H1 (cell line): ENCODE measurements at regions not wholly inside any gene's neighbourhood (a gene's known extent, or its start where the extent isn't known, plus 50 kb on each side); places are given as distances from the start of the nearest gene placed in this dataset.

ENCODE experiments used
- CTCF ChIA-PET: fragments of 300-600 bp; sonication (Branson Sonifier 250); formaldehyde crosslinking; loops from one replicate; lab custom pipeline; 2021; ENCODE audit not compliant: partially characterized antibody; lab: Charles Lee
- POLR2A ChIA-PET: fragments of 300-600 bp; sonication (Branson Sonifier 250); formaldehyde crosslinking; loops from one replicate; lab custom pipeline; 2021; ENCODE audit warnings: inconsistent platforms; ENCODE audit not compliant: partially characterized antibody; lab: Charles Lee
- DNase-seq, 2 experiments: peaks; one replicate each; pipeline versions ENCODE4 v3.0.0 to v3.0.0-alpha.2; 2010 to 2022; ENCODE audit warnings: low spot score in 2 of 2, low read depth in 1 of 2, mixed read lengths in 1 of 2
- FAIRE-seq: peaks from 2 replicates; lab custom pipeline; 2011; peaks lifted over from hg19 to GRCh38; lab: Jason Lieb, UNC
- H2AFZ ChIP-seq: 2 replicates; pipeline ENCODE4 v1.8.1; 2012; ENCODE audit warnings: low read length, inconsistent platforms
- H2AK5ac ChIP-seq: 2 replicates; pipeline ENCODE4 v1.6.1; 2013; ENCODE audit warnings: low read depth, low read length
- H2BK120ac ChIP-seq: replicated peaks from 2 replicates; pipeline ENCODE3; 2013; ENCODE audit warnings: low read depth, low read length, inconsistent platforms
- H2BK12ac ChIP-seq: 2 replicates; pipeline ENCODE4 v1.6.1; 2013; ENCODE audit warnings: low read depth, low read length
- H2BK15ac ChIP-seq: 2 replicates; pipeline ENCODE4 v1.6.1; 2013; ENCODE audit warnings: low read length
- H2BK20ac ChIP-seq: 2 replicates; pipeline ENCODE4 v1.6.1; 2013; ENCODE audit warnings: low read length
- H2BK5ac ChIP-seq: 2 replicates; pipeline ENCODE4 v1.6.1; 2013; ENCODE audit warnings: low read depth, low read length
- H3K14ac ChIP-seq: 2 replicates; pipeline ENCODE4 v1.6.1; 2013; ENCODE audit warnings: inconsistent platforms; ENCODE audit not compliant: insufficient read length
- H3K18ac ChIP-seq: 2 replicates; pipeline ENCODE4 v1.6.1; 2013; ENCODE audit warnings: low read length; ENCODE audit errors: extremely low read depth
- H3K23ac ChIP-seq: 2 replicates; pipeline ENCODE4 v1.6.1; 2013; ENCODE audit warnings: inconsistent platforms; ENCODE audit not compliant: insufficient read length
- H3K23me2 ChIP-seq: 2 replicates; pipeline ENCODE4 v1.6.1; 2013; ENCODE audit warnings: low read depth, low read length
- H3K27ac ChIP-seq: 2 replicates; pipeline ENCODE4 v1.6.1; 2011; ENCODE audit warnings: low read depth, low read length, inconsistent platforms
- H3K27me3 ChIP-seq, 4 experiments: replicated peaks in 1 of 4; 1 replicate in 1 of 4; 2 replicates in 3 of 4; pipeline versions ENCODE4 v1.6.1 to v1.8.1; 2011 to 2013; ENCODE audit warnings: low read length in 3 of 4, mild to moderate bottlenecking in 3 of 4, inconsistent platforms in 2 of 4, mixed read lengths in 2 of 4, moderate library complexity in 1 of 4; ENCODE audit not compliant: control insufficient read depth in 3 of 4, insufficient read depth in 3 of 4; ENCODE audit errors: extremely low read depth in 1 of 4
- H3K36me3 ChIP-seq, 4 experiments: 2 replicates each; pipeline versions ENCODE4 v1.6.1 to v1.8.1; 2011 to 2013; ENCODE audit warnings: mild to moderate bottlenecking in 4 of 4, low read length in 3 of 4, moderate library complexity in 2 of 4, control low read depth in 1 of 4, inconsistent platforms in 1 of 4; ENCODE audit not compliant: insufficient read depth in 4 of 4, control insufficient read depth in 2 of 4
- H3K4ac ChIP-seq: replicated peaks from 2 replicates; pipeline ENCODE3; 2013; ENCODE audit warnings: low read length, low read depth, mixed read lengths, inconsistent platforms; ENCODE audit not compliant: insufficient read length
- H3K4me1 ChIP-seq, 4 experiments: replicated peaks in 1 of 4; 1 replicate in 1 of 4; 2 replicates in 3 of 4; pipeline versions ENCODE4 v1.6.1 to v1.8.1; 2011 to 2013; ENCODE audit warnings: low read length in 3 of 4, inconsistent platforms in 2 of 4, mixed read lengths in 1 of 4; ENCODE audit not compliant: insufficient read depth in 4 of 4, control insufficient read depth in 3 of 4
- H3K4me2 ChIP-seq, 2 experiments: 2 replicates each; pipeline versions ENCODE4 v1.6.1 to v1.8.1; 2011 to 2013; ENCODE audit warnings: low read depth in 2 of 2, low read length in 2 of 2, control low read depth in 1 of 2, inconsistent platforms in 1 of 2, mild to moderate bottlenecking in 1 of 2; ENCODE audit not compliant: insufficient read depth in 1 of 2
- H3K4me3 ChIP-seq, 4 experiments: fragments of 200-600, 300-600 bp in 1 of 4; sonication (generic), shearing (Covaris generic), sonication (Bioruptor Twin) in 1 of 4; 2 replicates each; pipeline versions ENCODE4 v1.5.1 to v1.8.1; 2011 to 2016; ENCODE audit warnings: low read length in 4 of 4, low read depth in 3 of 4, control low read depth in 2 of 4, inconsistent platforms in 2 of 4, mild to moderate bottlenecking in 2 of 4, mixed read lengths in 1 of 4, moderate library complexity in 1 of 4; ENCODE audit not compliant: insufficient read depth in 2 of 4; ENCODE audit errors: extremely low read depth in 1 of 4
- H3K56ac ChIP-seq: replicated peaks from 2 replicates; pipeline ENCODE3; 2013; ENCODE audit warnings: low read depth, mild to moderate bottlenecking, mixed read lengths, low read length, inconsistent platforms; ENCODE audit not compliant: insufficient read length
- H3K79me1 ChIP-seq: 2 replicates; pipeline ENCODE4 v1.6.1; 2013; ENCODE audit warnings: low read depth, low read length, control low read depth
- H3K79me2 ChIP-seq, 2 experiments: 2 replicates each; pipeline versions ENCODE4 v1.6.1 to v1.8.1; 2012 to 2013; ENCODE audit warnings: low read length in 2 of 2, mild to moderate bottlenecking in 2 of 2, inconsistent platforms in 1 of 2; ENCODE audit not compliant: insufficient read depth in 2 of 2, control insufficient read depth in 1 of 2
- H3K9ac ChIP-seq, 4 experiments: replicated peaks in 1 of 4; 1 replicate in 1 of 4; 2 replicates in 3 of 4; pipeline versions ENCODE4 v1.6.1 to v1.8.1; 2011 to 2013; ENCODE audit warnings: low read depth in 3 of 4, low read length in 3 of 4, control low read depth in 2 of 4, mild to moderate bottlenecking in 2 of 4, moderate library complexity in 2 of 4, inconsistent platforms in 1 of 4; ENCODE audit errors: extremely low read depth in 1 of 4
- H3K9me3 ChIP-seq, 2 experiments: 2 replicates each; pipeline versions ENCODE4 v1.6.1 to v1.8.1; 2012 to 2013; ENCODE audit warnings: mild to moderate bottlenecking in 2 of 2, moderate library complexity in 2 of 2, control low read depth in 1 of 2, inconsistent platforms in 1 of 2, low read depth in 1 of 2, low read length in 1 of 2, mixed read lengths in 1 of 2; ENCODE audit not compliant: insufficient read depth in 2 of 2
- H4K20me1 ChIP-seq, 2 experiments: replicated peaks in 1 of 2; 2 replicates each; pipeline versions ENCODE3 to v1.8.1; 2011 to 2013; ENCODE audit warnings: inconsistent platforms in 2 of 2, low read length in 2 of 2, mild to moderate bottlenecking in 1 of 2; ENCODE audit not compliant: insufficient read depth in 2 of 2, control insufficient read depth in 1 of 2
- H4K5ac ChIP-seq: 2 replicates; pipeline ENCODE4 v1.6.1; 2013; ENCODE audit warnings: low read length, low read depth, mixed read lengths, inconsistent platforms; ENCODE audit not compliant: insufficient read length
- H4K8ac ChIP-seq: 2 replicates; pipeline ENCODE4 v1.8.0; 2013; ENCODE audit warnings: mild to moderate bottlenecking, moderate library complexity, low read length, inconsistent platforms; ENCODE audit not compliant: insufficient read depth; ENCODE audit errors: extremely low read depth
- H4K91ac ChIP-seq: replicated peaks from 2 replicates; pipeline ENCODE3; 2013; ENCODE audit warnings: low read length, mixed read lengths, inconsistent platforms; ENCODE audit not compliant: insufficient read length
- ATF3 ChIP-seq: IDR thresholded peaks from 2 replicates; pipeline ENCODE4 v1.6.1; 2011; ENCODE audit warnings: low read depth, mild to moderate bottlenecking, low read length; ENCODE audit not compliant: insufficient read depth
- BRCA1 ChIP-seq: IDR thresholded peaks from 2 replicates; pipeline ENCODE4 v1.6.1; 2012; ENCODE audit warnings: low read depth, low read length, improper control_type of control experiment
- CTCF ChIP-seq, 3 experiments: IDR thresholded peaks; 1 replicate in 2 of 3; 2 replicates in 1 of 3; pipeline versions ENCODE4 v1.5.1 to v1.6.1; 2011; ENCODE audit warnings: low read length in 3 of 3, mild to moderate bottlenecking in 3 of 3, inconsistent platforms in 2 of 3, low read depth in 1 of 3, moderate library complexity in 1 of 3; ENCODE audit not compliant: insufficient read depth in 1 of 3; ENCODE audit errors: control extremely low read depth in 1 of 3
- RAD21 ChIP-seq, 2 experiments: IDR thresholded peaks in 1 of 2; conservative IDR thresholded peaks in 1 of 2; 2 replicates each; pipeline ENCODE4 v1.6.1; 2011; ENCODE audit warnings: low read depth in 2 of 2, low read length in 2 of 2, improper control_type of control experiment in 1 of 2, inconsistent platforms in 1 of 2, mild to moderate bottlenecking in 1 of 2, moderate library complexity in 1 of 2
- SIN3A ChIP-seq, 2 experiments: IDR thresholded peaks in 1 of 2; conservative IDR thresholded peaks in 1 of 2; 2 replicates each; pipeline ENCODE4 v1.6.1; 2011 to 2012; ENCODE audit warnings: low read length in 2 of 2, improper control_type of control experiment in 1 of 2, low read depth in 1 of 2, mild to moderate bottlenecking in 1 of 2
- WGBS, 2 experiments: shearing (Covaris generic) in 1 of 2; methylation state at CpG; one replicate each; pipeline versions ENCODE4 v1.1.6 to v1.1.7; 2013 to 2015; ENCODE audit warnings: low lambda C conversion rate in 2 of 2, mixed read lengths in 2 of 2, inconsistent platforms in 1 of 2, low coverage in 1 of 2, missing lambda C conversion rate in 1 of 2; ENCODE audit not compliant: insufficient replicate concordance in 2 of 2, insufficient coverage in 1 of 2, insufficient read length in 1 of 2; ENCODE audit errors: extremely low coverage in 1 of 2, missing lambda C conversion rate in 1 of 2; 5-methylcytosine and 5-hydroxymethylcytosine counted together

GRCh38 chr3:65060904-65061303, 373.1 kb upstream of the ADAMTS9 start:
- H2BK20ac ChIP-seq = no peak overlapping the region
- no peak overlapping the region for H4K91ac ChIP-seq
- DNase-seq (no peak), FAIRE-seq (no peak)
- 0 out of 2 replicates have a peak overlapping the region, but pooled peaks have one; percentile 60 for H2BK12ac ChIP-seq
- H3K9me3 ChIP-seq = no peaks in the 10 kb centered on the region
- 67% methylated on average over 2 of the region's 2 CpGs; no CpG with 5 or more reads in 1 of the 2 experiments for WGBS, 2 experiments
- H3K4me1 ChIP-seq = no peaks in the 10 kb centered on the region
- H3K79me2 ChIP-seq = no peaks in the 10 kb centered on the region
- H3K14ac ChIP-seq = no peak overlapping the region
- ChIA-PET CTCF (interaction anchor here (0.7 to 2.4 kb wide), 9 partner anchors 9 to 531 kb away, joined by 3 to 11 read pairs (median 4); no protein-coding TSS in a partner anchor), POLR2A (no interaction called here)
- no peak for TF ChIP-seq BRCA1
- peak in 1 of 3 experiments; percentile 32; a peak in 1 of 4 replicates for TF ChIP-seq CTCF (IDR thresholded peaks at IDR 0.05; ENCODE audit: control extremely low read depth in 1 of 3, insufficient read depth in 1 of 3, low read depth in 1 of 3, low read length in 3 of 3)
- no peak for TF ChIP-seq ATF3
- peak; percentile 17 to 27; a peak in 3 of 4 replicates for TF ChIP-seq RAD21 (IDR thresholded peaks at IDR 0.05 in 1 of 2, conservative IDR thresholded peaks at IDR 0.05 in 1 of 2; ENCODE audit: low read depth in 2 of 2, low read length in 2 of 2)
- no peak for TF ChIP-seq SIN3A (conservative IDR thresholded peaks at IDR 0.05 in 1 of 2, IDR thresholded peaks at IDR 0.05 in 1 of 2; ENCODE audit: low read depth in 1 of 2, low read length in 2 of 2)
- H3K4ac ChIP-seq = no peak overlapping the region
- H2BK120ac ChIP-seq = no peak overlapping the region
- no peak overlapping the region for H2BK5ac ChIP-seq
- no peak overlapping the region for H3K4me2 ChIP-seq
- H3K27me3 ChIP-seq = no peaks in the 10 kb centered on the region
- H2AFZ ChIP-seq = no peak overlapping the region
- no peak overlapping the region for H3K18ac ChIP-seq
- H3K23me2 ChIP-seq = no peaks in the 10 kb centered on the region
- no peak overlapping the region for H3K23ac ChIP-seq
- H3K79me1 ChIP-seq = no peaks in the 10 kb centered on the region
- no peaks in the 10 kb centered on the region for H4K20me1 ChIP-seq
- H3K36me3 ChIP-seq = no peaks in the 10 kb centered on the region
- H2BK15ac ChIP-seq = no peak overlapping the region
- no peak overlapping the region for H3K56ac ChIP-seq
- H4K5ac ChIP-seq = no peak overlapping the region
- H2AK5ac ChIP-seq = no peak overlapping the region
- no peak overlapping the region for H3K4me3 ChIP-seq
- H3K9ac ChIP-seq = no peak overlapping the region
- no peak overlapping the region for H3K27ac ChIP-seq
- no peak overlapping the region for H4K8ac ChIP-seq
